ENCODE measurements at regions not wholly inside any gene's neighbourhood (a gene's known extent, or its start where the extent isn't known, plus 50 kb on each side); places are given as distances from the start of the nearest gene placed in this dataset.

DNA sequence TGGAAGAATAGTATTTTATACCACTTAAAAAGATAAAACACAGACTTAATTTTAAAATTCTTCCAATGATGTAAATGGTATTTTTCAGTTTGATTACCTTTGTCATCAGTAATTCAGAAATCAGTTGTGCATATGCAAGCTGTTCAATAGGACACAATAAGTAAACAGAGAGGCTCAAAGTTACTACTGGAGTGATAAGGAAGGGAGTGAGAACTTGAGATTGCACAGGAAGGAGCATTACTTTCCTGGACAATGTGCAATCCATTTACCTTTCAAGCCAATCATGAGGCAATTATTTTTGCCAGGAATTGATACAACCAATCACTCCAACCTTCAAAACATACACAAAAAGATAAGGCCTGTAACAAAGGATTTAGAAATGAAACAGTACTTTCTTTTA, 1024.3 kb downstream of the RAPGEF2 start:
- TF ChIP-seq, protein P1, sequence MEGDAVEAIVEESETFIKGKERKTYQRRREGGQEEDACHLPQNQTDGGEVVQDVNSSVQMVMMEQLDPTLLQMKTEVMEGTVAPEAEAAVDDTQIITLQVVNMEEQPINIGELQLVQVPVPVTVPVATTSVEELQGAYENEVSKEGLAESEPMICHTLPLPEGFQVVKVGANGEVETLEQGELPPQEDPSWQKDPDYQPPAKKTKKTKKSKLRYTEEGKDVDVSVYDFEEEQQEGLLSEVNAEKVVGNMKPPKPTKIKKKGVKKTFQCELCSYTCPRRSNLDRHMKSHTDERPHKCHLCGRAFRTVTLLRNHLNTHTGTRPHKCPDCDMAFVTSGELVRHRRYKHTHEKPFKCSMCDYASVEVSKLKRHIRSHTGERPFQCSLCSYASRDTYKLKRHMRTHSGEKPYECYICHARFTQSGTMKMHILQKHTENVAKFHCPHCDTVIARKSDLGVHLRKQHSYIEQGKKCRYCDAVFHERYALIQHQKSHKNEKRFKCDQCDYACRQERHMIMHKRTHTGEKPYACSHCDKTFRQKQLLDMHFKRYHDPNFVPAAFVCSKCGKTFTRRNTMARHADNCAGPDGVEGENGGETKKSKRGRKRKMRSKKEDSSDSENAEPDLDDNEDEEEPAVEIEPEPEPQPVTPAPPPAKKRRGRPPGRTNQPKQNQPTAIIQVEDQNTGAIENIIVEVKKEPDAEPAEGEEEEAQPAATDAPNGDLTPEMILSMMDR (IDR thresholded peaks at IDR 0.05) = no peak
- no peak for TF ChIP-seq ZFX (IDR thresholded peaks at IDR 0.05; ENCODE audit: borderline replicate concordance)

All from 22Rv1 (cell line).